Loucy (cell line): ENCODE measurements at regions not wholly inside any gene's neighbourhood (a gene's known extent, or its start where the extent isn't known, plus 50 kb on each side); places are given as distances from the start of the nearest gene placed in this dataset.

Source experiments
- H2AFZ ChIP-seq: fragments of 200-600 bp; sonication (generic); 2 replicates; pipeline ENCODE4 v1.6.0; 2016; ENCODE audit warnings: antibody characterized with exemption, mild to moderate bottlenecking, low read length, moderate library complexity
- H3F3A ChIP-seq: fragments of 200-600 bp; 2 replicates; pipeline ENCODE4 v1.6.0; 2016; ENCODE audit warnings: antibody characterized with exemption, low read depth, mild to moderate bottlenecking
- H3K27me3 ChIP-seq: fragments of 200-600 bp; sonication (generic); 2 replicates; pipeline ENCODE4 v1.6.1; 2014; ENCODE audit warnings: low read length, mild to moderate bottlenecking; ENCODE audit not compliant: insufficient read depth, poor library complexity, severe bottlenecking
- H3K36me3 ChIP-seq: fragments of 200-600 bp; sonication (generic); 2 replicates; pipeline ENCODE4 v1.6.1; 2016; ENCODE audit warnings: low read length; ENCODE audit not compliant: insufficient read depth
- H3K4me1 ChIP-seq: fragments of 200-600 bp; sonication (generic); 2 replicates; pipeline ENCODE4 v1.5.1; 2014; ENCODE audit warnings: low read length, mild to moderate bottlenecking; ENCODE audit not compliant: insufficient read depth, poor library complexity, severe bottlenecking
- H3K4me2 ChIP-seq: fragments of 200-600 bp; sonication (generic); 2 replicates; pipeline ENCODE4 v1.6.0; 2014; ENCODE audit warnings: antibody characterized with exemption, low read length, low read depth, mild to moderate bottlenecking; ENCODE audit not compliant: poor library complexity, severe bottlenecking
- H3K4me3 ChIP-seq: fragments of 200-600 bp; sonication (generic); 2 replicates; pipeline ENCODE4 v1.5.1; 2014; ENCODE audit warnings: low read length, mild to moderate bottlenecking, mixed read lengths; ENCODE audit not compliant: poor library complexity, severe bottlenecking
- H3K79me2 ChIP-seq: fragments of 200-600 bp; sonication (generic); 2 replicates; pipeline ENCODE4 v1.6.1; 2014; ENCODE audit warnings: low read length; ENCODE audit not compliant: insufficient read depth
- H3K9ac ChIP-seq: fragments of 200-600 bp; sonication (generic); 2 replicates; pipeline ENCODE4 v1.6.0; 2014; ENCODE audit warnings: mild to moderate bottlenecking, low read depth, low read length, moderate library complexity; ENCODE audit not compliant: poor library complexity, severe bottlenecking
- H3K9me2 ChIP-seq: fragments of 200-600 bp; sonication (generic); replicated peaks from 2 replicates; pipeline ENCODE4 v1.6.1; 2016; ENCODE audit warnings: low read depth, low read length, mixed read lengths
- H3K9me3 ChIP-seq: fragments of 200-600 bp; sonication (generic); 2 replicates; pipeline ENCODE4 v1.6.1; 2014; ENCODE audit warnings: mild to moderate bottlenecking, antibody characterized with exemption, low read length, low read depth; ENCODE audit not compliant: insufficient read depth
- H4K20me1 ChIP-seq: fragments of 200-600 bp; sonication (generic); 2 replicates; pipeline ENCODE4 v1.6.0; 2014; ENCODE audit warnings: antibody characterized with exemption, low read length, mild to moderate bottlenecking; ENCODE audit not compliant: insufficient read depth, poor library complexity, severe bottlenecking
- CTCF ChIP-seq: fragments of 200-600 bp; sonication (generic); conservative IDR thresholded peaks from 2 replicates; pipeline ENCODE4 v1.5.1; 2014; ENCODE audit warnings: mild to moderate bottlenecking, antibody characterized with exemption, low read length
- EZH2phosphoT487 ChIP-seq: fragments of 200-600 bp; IDR thresholded peaks from 2 replicates; pipeline ENCODE4 v1.6.1; 2018; ENCODE audit warnings: antibody characterized with exemption, mild to moderate bottlenecking, moderate library complexity, borderline replicate concordance

- H3K27me3 ChIP-seq: no peaks in the 10 kb centered on the region
- H3K9ac ChIP-seq: no peak overlapping the region
- no peaks in the 10 kb centered on the region for H3K4me1 ChIP-seq
- no peaks in the 10 kb centered on the region for H4K20me1 ChIP-seq
- no peaks in the 10 kb centered on the region for H3F3A ChIP-seq
- H3K4me2 ChIP-seq: no peak overlapping the region
- no peak overlapping the region for H2AFZ ChIP-seq
- TF ChIP-seq EZH2phosphoT487 (no peak), CTCF (no peak)
- H3K9me2 ChIP-seq: no peaks in the 10 kb centered on the region
- no peaks in the 10 kb centered on the region for H3K9me3 ChIP-seq
- no peaks in the 10 kb centered on the region for H3K36me3 ChIP-seq
- no peaks in the 10 kb centered on the region for H3K79me2 ChIP-seq
- no peak overlapping the region for H3K4me3 ChIP-seq
These were observed 133.4 kb upstream of the ACP3 start for GRCh38 chr3:132183811-132184210.

GRCh38 chr3:132187746-132188145 is 129.5 kb upstream of the ACP3 start:
- Histone ChIP-seq H3K36me3 (no peaks in the 10 kb centered on the region), H3K79me2 (no peaks in the 10 kb centered on the region), H3K9me2 (no peaks in the 10 kb centered on the region), H3K27me3 (no peaks in the 10 kb centered on the region), H3F3A (no peaks in the 10 kb centered on the region), H4K20me1 (no peaks in the 10 kb centered on the region), H2AFZ (no peak overlapping the region), H3K4me2 (no peak overlapping the region), H3K4me3 (no peak overlapping the region), H3K9me3 (no peaks in the 10 kb centered on the region), H3K4me1 (no peaks in the 10 kb centered on the region), H3K9ac (no peak overlapping the region)
- TF ChIP-seq EZH2phosphoT487 (no peak), CTCF (no peak)

GRCh38 chr3:132189601-132190000 is 127.6 kb upstream of the ACP3 start:
- no peaks in the 10 kb centered on the region for H3K4me1 ChIP-seq
- H3K27me3 ChIP-seq: no peaks in the 10 kb centered on the region
- no peaks in the 10 kb centered on the region for H3K36me3 ChIP-seq
- H3K79me2 ChIP-seq: no peaks in the 10 kb centered on the region
- H4K20me1 ChIP-seq: no peaks in the 10 kb centered on the region
- H3K9me3 ChIP-seq: no peaks in the 10 kb centered on the region
- H3K9me2 ChIP-seq: no peaks in the 10 kb centered on the region
- H2AFZ ChIP-seq: no peak overlapping the region
- TF ChIP-seq CTCF (no peak), EZH2phosphoT487 (no peak)
- no peaks in the 10 kb centered on the region for H3F3A ChIP-seq
- no peak overlapping the region for H3K9ac ChIP-seq
- H3K4me3 ChIP-seq: no peak overlapping the region
- H3K4me2 ChIP-seq: no peak overlapping the region
